Renal pelvis (tissue), 1 donor: ENCODE measurements at regions not wholly inside any gene's neighbourhood (a gene's known extent, or its start where the extent isn't known, plus 50 kb on each side); places are given as distances from the start of the nearest gene placed in this dataset.
"Not testable (repeated sequence)": the region's sequence is repeated elsewhere in the genome, so short reads cannot be mapped to it uniquely, and the experiment has no call there.

Experiments
- DNase-seq: peaks from one replicate; pipeline ENCODE4 v3.0.0-alpha.2; 2013

DNA sequence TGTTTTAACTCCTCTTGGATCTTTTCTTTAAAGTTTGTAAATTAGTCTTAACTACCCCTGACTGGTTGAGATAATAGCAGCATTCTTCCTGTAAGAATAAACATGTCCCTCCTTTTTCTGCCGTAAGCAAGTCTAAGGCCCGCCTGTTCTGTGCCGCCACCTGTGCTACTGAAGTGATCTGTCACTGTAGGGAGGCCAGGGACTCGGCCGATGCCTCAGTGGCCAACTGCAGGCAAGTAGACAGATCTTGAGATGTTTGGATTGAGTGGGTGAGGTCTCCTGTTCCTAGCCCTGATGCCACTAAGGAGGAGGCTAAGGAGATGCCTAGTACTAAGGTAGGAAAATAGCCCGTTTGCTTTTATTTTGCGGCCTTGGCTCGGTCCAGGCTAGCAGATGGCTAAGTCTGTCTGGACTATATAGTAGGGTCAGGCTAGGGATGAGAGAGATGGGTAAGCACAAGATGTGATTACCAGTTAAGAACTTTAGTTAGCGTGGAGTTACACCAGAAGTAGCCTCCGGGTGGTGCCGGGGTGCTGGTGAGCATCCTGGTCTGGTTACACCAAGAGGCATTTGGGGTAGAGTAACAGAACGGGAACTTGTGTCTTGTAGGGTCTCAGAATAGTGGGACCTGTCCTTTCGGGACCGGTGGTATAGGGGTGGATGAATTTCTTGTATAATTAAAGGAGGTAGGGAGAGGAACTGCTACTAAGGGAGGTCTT, 584.2 kb downstream of the SUCLG1 start:
- no peak for DNase-seq

DNA sequence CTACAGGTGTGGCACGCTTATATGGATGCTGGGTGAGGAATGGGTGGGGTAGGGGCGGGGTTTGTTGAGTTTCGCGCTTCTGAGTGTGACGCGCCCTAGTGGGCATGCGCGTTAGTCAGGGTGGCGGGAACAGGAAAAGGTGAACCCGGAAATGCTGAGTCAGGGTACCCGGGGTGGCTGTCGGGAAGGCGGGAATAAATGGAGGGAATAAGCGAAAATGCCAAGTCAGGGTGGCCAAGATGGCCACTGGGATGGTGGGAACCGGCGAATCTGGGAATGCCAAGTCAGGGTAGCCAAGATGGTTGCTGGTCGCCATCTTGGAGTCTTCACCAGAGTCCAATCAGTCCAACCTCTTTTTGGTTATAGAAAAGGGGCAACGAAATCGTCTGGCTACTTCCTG, 585.0 kb downstream of the SUCLG1 start:
- no peak for DNase-seq

DNA sequence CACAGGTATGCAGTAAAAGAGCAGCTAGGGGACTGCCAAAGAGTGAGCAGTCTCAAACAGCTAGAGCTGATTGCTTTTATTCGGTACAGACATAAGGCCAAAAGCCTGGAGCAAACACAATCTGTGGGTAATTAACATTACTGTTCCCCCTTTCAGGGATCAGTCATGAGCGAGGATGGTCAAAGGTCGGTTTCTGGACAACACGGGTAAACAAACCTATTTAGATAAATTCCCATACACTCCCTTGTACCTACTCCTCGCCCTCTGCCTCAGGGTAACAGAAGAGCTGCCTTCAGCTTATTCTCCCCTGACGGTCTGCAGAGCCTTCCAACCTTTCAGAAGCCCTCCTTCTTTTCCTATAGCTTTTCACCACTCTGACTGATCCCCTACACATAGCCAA, 586.0 kb downstream of the SUCLG1 start:
- DNase-seq: no peak

DNA sequence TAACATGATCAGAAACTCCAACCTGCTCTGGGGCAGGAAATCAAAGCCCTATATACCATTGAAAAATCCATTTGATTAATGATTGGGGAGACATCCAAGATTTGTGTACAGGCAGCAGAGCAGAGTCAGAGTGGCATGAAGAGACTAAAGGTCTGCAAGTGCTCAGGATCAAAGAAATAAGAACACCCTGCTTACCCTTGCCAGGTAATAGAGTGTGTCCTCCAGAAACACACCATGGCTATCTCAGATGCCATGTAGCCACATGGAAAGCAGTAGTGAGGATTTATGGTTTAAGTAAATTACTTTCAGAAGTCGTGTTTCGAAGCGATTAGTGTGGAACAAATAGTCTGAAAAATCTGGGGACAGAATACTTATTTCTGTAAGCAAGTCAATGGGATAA, 592.9 kb downstream of the SUCLG1 start:
- DNase-seq: peak; percentile 34

DNA sequence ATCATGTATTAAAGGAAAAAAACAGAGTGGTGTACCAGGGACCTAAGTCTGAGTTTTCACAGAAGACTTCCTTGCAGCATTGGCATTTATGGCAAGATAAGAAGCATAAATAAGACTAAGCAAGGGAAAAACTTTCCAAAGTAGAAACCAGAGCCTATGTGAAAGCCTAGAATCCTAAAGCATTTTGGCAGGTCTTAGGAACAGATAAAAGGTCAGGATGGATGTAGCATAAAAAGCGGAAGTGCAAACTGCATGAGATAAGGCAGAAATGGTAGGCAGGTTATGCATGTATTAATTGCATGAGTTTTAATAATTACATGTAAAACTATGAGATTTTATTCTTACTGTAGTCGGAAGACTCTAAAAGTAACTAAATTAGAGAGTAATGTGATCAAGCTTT, 596.5 kb downstream of the SUCLG1 start:
- no peak for DNase-seq

DNA sequence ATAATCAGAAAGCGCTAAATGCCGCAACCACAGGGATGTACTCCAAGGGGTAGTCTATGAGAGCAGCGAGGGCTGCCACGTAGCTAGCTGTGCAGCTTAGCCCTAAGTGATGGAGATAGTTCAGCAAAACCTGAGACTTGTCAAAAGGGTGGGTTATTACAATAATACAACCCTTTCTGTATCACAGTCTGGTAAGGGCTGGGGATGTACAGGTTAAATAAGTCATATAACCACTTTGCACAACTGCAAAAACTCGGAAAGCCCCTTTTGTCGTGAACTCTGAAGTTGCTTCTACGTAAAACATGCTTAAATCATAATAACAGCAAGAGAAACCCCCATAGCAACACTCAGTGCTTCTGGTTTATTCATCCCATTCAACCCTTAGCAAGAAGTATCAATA, 598.8 kb downstream of the SUCLG1 start:
- no peak for DNase-seq

DNA sequence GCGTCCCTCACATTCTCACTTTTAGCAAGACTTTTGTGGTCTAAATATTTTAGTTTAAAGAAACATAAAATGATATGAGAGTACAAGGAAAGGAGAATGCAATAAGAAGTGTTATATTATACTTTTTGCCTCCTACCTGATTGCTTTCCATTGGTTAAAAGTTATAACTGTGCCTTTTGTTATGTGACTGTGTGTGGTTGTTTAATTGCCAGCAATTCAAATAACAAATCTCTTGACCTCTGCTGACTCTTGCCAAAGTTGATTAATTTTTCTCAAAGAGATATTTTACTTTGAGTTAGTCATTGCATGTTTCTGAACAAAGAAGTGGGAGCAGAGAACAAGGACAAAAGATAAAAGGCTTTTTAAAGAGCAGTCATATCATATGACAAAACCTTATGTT, 599.5 kb downstream of the SUCLG1 start:
- DNase-seq: no peak

DNA sequence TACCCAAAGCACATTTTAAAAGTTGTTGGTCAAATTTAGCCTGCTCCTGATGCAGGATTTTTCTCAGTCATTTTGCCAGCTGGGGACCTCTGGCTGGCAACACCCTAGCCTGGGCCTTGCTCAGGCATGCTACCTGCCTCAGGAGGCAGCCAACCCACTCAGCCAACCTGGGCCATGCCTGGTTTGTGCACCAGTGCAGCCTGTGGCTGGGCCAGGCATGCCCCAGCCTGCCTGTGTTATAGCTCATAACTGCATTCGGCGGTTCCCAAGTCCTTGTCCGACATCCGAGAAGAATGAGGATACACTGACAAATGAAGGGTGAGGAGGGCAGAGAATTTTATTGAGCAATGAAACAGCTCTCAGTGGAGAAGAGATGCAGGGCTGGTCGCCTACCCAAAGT, 608.0 kb downstream of the SUCLG1 start:
- no peak for DNase-seq

DNA sequence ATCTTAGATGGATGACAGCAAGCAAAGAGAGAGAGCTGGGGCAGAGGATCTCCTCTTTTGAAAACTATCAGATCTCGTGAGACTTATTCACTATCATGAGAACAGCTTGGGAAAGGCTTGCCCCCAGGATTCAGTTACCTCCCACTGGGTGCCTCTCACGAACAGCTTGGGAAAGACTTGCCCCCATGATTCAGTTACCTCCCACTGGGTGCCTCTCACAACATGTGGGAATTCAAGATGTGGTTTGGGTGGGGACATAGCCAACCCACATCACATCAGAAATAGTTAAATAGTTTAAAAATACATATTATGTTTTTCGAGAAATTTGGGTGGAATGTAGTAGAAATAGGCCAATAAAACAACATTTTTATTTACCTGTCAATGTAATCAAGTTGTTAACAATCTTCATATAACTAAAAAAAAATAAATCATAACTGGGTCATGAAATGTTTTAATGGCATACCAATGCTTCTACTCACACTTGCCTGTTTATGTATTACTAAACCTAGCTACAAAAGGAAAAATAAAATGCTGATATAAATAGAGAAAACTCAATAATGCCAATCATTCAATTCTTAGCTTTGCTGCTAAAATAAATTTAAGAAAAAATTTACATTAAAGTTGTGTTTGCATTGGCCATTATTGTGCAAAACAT, 608.9 kb downstream of the SUCLG1 start:
- no peak for DNase-seq

DNA sequence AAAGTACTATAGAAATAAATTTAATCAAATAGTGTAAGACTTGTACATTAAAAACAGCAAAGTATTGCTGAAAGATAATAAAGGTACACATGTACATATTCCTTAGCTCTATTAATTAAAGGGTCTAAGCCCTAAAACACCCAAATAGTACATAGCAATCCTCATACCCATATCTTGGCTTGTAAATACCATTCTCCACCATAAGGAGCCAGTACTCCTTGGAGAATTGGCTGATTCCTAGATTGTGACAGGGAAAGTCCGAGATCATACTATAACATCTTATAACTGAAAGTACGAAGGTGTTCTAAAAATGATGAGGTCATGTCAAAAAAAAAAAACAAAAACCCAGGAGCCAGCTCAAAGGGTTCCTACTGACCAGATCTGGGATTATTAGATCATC, 614.6 kb downstream of the SUCLG1 start:
- no peak for DNase-seq

DNA sequence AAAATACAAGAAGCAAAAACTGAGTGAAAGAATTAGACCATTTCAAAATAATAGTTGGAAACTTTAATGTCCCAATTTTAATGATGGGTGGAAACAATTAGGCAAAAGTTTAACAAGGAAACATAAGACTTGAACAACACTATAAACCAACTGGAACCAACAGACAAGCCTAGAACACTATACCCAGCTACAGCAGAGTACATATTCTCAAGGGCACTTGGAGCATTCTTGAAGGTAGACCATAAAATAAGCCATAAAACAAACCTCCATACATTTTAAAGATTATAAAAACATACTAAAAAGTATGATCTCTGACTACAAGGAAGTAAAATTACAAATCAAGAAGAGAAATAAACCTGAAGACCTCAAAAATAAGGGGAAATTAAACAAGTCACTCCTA, 616.7 kb downstream of the SUCLG1 start:
- no peak for DNase-seq

DNA sequence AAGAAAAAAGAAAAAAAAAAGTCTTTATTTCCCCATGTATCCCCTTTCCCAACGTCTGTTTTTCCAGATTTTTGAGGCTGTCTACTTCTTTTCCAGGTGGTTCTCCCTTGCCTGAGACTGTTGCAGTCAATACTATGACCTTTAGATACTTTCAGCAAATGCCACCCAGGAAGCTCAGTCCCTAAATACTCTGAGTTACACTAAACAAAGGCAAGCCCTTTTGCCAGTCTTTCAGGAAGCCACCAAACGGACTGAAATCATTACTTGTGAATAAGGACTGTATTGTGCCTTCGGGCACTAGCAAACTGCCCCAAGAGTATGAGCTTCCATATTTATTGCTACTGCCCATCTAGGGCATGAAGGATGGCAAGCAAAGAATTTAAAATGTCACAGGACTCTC, 621.3 kb downstream of the SUCLG1 start:
- DNase-seq: no peak

DNA sequence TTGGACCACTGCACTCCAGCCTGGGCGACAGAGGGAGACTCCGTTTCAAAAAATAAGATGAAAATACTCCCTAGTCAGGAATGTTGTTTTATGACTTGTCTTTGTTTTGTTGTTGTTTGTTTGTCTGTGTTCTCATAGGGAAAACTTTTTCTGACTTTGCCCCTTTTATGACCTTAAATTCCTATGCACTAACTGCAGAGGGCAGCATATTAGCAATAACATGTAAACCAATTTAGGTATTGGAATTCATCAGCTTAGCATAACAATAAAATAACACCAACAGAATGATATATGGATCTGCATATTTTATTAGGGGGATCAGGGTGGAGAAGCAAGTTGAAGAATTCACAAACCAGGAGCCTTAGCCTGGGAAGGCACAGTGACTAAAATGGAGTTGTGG, 631.5 kb downstream of the SUCLG1 start:
- no peak for DNase-seq

DNA sequence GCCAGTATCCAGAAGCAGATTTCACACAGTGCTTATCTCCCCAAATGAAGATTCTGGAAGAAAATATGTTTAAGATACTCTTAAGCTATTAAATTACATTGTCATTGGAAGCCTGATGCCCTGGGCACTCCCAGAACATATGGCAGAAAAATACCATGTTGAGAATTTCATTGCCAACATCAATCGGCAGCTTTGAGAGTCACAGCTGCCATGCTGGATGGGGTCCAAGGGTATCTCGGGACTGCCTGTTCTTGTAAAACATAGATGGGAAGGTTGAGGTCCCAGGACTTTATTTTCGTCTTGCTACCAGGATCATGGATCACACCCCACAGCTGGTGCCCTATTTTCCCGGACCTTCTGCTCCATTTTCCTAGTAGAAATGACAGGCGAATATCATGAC, 632.5 kb downstream of the SUCLG1 start:
- DNase-seq: no peak

DNA sequence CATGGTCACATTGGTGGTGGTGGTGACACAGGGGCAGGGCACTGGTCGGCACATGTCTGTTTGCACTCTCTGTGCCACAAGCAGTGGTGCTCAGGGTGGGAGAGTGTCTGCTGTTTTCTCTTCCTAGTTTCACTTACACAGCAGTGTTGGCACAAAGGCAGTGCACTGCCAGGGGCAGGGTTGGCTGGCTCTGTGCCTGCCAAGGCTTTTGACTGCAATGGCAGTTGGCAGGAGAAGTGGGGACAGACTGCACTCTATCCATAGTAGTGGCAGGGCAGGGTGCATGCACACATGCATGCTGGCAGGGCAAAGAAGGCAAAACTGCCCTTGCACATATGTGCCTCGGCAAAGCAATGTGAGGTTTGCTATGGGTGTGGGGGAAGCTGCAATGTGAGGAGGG, 635.9 kb downstream of the SUCLG1 start:
- DNase-seq: no peak

DNA sequence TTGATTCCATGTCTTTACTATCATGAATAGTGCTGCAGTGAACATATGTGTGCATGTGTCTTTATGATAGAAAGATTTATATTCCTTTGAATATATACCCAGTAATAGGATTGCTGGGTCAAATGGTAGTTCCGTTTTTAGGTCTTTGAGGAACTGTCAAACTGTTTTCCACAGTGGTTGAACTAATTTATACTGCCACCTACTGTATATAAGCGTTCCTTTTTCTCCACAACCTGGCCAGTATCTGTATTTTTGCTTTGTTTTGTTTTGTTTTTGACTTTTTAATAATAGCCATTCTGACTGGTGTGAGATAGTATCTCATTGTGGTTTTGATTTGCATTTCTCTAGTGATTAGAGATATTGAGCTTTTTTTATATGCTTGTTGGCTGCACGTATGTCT, 641.6 kb downstream of the SUCLG1 start:
- no peak for DNase-seq

DNA sequence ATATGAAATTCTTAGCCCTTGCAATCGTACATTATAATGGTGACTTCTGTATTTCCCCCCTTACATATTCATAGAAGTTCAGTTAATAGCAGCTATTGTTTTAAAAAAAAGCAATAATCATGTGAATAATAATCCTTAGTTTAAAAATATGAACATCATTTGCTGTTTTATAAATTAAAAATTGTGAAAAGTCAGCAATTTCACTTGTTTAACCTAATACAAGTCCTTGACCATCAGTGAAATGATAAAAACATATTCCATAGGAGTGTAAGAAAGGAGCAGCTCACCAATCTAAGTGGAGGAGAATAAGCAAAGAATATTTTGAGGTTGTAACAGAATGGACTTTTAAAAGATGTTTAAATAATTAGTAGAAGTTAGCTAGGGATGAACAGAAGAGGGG, 650.2 kb downstream of the SUCLG1 start:
- DNase-seq: no peak

DNA sequence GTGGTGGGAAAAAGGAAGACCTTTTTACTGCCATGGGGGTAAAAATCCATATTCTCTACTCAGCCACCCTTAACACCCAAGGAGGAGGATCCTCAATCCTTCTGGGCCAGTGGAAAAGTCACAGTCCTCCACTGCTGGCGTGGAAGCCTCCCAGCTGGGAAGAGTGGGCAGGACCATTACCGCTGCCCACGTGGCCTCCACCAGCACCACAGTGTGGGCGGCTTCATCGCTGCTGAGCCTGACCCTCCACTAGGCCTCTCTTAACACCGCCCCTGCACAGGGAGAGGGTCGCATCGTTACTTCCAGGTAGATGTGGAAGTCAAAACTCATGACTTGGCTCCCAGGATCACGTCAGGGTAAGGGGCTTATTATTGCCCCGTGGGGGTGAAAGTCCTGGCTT, 656.5 kb downstream of the SUCLG1 start:
- DNase-seq: no peak

DNA sequence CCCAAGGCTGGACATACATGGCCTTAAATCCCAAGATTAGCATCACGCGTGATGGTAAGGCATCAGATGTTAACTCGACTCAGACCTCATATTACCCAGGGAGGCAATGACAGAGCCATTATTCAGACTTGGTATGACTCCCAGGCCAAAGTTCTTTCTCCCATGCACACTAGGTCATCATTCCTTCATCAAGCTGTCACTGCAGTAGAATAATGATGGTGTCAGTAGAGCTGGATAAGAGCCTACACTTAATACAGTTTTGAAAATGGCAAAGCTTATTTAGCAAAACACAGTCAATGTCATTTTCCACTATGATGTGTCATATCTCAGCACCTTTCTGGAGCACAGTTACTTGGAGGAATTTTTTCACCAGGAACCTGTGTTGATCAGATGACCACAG, 663.3 kb downstream of the SUCLG1 start:
- no peak for DNase-seq

DNA sequence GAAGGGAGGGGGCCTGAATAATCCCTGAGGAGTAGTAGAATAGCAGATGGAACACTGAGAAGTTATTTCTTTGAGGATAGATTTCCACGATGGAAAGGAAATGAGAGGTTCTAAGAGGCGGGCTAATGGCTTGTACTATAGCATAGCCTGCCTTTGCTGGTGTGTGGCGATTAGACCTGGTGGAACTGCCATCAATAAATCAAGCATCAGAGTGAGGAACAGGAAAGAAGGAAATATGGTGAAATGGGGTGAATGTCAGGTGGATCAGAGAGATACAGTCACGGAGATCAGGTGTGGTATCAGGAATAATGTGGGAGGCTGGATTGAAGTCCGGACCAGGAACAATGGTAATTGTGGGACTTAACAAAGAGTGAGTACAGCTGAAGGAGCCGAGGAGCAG, 668.6 kb downstream of the SUCLG1 start:
- not testable (repeated sequence) for DNase-seq

DNA sequence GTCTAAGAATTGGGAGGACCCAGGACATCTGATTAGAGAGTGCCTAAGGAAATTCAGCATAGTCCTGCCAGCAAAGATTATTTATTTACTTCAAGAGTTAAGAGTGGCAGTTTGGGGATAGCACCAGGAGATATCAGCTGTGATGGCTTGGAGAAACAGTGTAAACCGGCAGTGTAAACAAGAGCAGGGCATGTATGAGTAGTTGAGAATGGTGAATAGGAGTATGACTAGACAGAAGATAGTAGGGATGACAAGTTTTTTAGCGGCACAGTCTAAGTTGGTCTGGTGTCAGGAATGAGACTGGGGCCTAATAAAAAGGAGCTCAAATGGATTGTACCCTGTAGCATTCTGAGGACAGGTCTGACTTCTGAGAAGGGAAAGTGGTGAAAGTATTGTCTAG, 669.4 kb downstream of the SUCLG1 start:
- not testable (repeated sequence) for DNase-seq

DNA sequence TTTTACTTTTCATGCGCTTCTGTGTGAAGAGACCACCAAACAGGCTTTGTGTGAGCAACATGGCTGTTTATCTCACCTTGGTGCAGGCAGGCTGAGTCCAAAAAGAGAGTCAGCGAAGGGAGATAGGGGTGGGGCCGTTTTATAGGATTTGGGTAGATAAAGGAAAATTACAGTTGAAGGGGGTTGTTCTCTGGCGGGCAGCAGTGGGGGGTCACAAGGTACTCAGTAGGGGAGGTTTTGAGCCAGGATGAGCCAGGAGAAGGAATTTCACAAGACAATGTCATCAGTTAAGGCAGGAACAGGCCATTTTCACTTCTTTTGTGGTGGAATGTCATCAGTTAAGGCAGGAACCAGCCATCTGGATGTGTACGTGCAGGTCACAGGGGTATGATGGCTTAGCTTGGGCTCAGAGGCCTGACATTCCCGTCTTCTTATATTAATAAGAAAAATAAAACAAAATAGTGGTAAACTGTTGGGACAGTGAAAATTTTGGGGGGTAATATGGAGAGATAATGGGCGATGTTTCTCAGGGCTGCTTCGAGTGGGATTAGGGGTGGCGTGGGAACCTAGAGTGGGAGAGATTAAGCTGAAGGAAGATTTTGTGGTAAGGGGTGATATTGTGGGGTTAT, 670.0 kb downstream of the SUCLG1 start:
- not testable (repeated sequence) for DNase-seq

DNA sequence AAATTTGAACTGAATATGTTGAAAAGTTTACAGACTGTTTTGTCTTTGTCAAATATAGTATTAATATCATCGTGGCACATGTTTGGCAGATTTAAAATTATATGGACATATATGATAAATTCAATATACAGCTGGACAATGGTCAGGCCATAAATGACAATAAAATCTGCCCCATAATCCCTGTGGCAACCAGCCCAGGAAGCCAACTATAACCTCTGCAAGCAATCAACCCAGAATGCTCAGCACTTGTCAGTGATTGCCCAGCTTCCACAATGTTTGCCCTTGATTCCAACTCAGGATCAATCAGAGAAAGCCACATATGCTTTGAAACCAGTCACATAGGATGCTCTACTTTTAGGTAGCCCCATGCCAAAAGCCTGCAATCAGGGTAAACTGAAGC, 671.9 kb downstream of the SUCLG1 start:
- no peak for DNase-seq

DNA sequence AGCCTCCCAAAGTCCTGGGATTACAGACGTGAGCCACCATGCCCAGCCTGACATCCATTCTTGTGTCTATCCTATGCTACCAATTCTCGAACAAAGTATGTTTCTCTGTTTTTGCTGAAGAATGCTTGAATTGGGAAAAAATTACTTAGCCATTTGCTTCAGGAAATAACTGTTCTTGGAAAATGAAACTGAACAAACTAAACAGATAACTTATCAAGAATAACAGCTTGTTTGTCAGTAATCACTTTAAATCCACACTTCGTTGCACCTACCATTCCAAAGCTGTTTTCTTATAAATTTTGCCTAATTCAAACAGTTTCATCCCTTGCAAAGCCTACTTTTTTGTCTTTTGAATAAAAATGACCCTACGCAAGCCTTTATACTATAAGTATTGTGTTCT, 672.9 kb downstream of the SUCLG1 start:
- DNase-seq: no peak
